SK-N-SH (cell line): ENCODE measurements at regions not wholly inside any gene's neighbourhood (a gene's known extent, or its start where the extent isn't known, plus 50 kb on each side); places are given as distances from the start of the nearest gene placed in this dataset.

Experiments used
- CTCF ChIA-PET: fragments of 300-600, 350-600 bp; formaldehyde crosslinking; extraction: SDS; loops from one replicate; lab custom pipeline; 2021; lab: Yijun Ruan, JAX
- POLR2A ChIA-PET: fragments of 350-600 bp; sonication (Branson Sonifier 250); formaldehyde crosslinking; extraction: SDS; loops from one replicate; lab custom pipeline; 2020; ENCODE audit warnings: antibody characterized with exemption, inconsistent platforms; lab: Yijun Ruan, JAX
- DNase-seq: peaks from one replicate; pipeline ENCODE4 v3.0.0; 2012
- H2AFZ ChIP-seq: fragments of 200-600 bp; sonication (generic); 2 replicates; pipeline ENCODE4 v1.8.1; 2016; ENCODE audit warnings: antibody characterized with exemption, mild to moderate bottlenecking, low read depth
- H3F3A ChIP-seq: fragments of 200-600 bp; sonication (generic); replicated peaks from 2 replicates; pipeline ENCODE3; 2016; ENCODE audit warnings: antibody characterized with exemption, mild to moderate bottlenecking; ENCODE audit not compliant: insufficient read depth
- H3K27ac ChIP-seq, 2 experiments: fragments of 200-500 bp in 1 of 2; fragments of 200-600 bp in 1 of 2; sonication (Bioruptor generic) in 1 of 2; sonication (generic), shearing (Covaris generic) in 1 of 2; 2 replicates each; pipeline versions ENCODE4 v1.5.1 to v1.6.1; 2014 to 2016; ENCODE audit warnings: low read depth in 2 of 2, inconsistent platforms in 1 of 2, low read length in 1 of 2, mild to moderate bottlenecking in 1 of 2, mixed read lengths in 1 of 2
- H3K27me3 ChIP-seq: fragments of 200-600 bp; sonication (generic), shearing (Covaris generic); 2 replicates; pipeline ENCODE4 v1.6.1; 2016; ENCODE audit warnings: mixed run types; ENCODE audit not compliant: insufficient read depth
- H3K36me3 ChIP-seq, 2 experiments: fragments of 200-500 bp in 1 of 2; fragments of 200-600 bp in 1 of 2; sonication (Bioruptor generic) in 1 of 2; sonication (generic) in 1 of 2; replicated peaks in 1 of 2; 2 replicates each; pipeline versions ENCODE3 to v1.5.1; 2014 to 2016; ENCODE audit warnings: low read length in 1 of 2, mild to moderate bottlenecking in 1 of 2; ENCODE audit not compliant: insufficient read depth in 2 of 2, control insufficient read depth in 1 of 2
- H3K4me1 ChIP-seq, 2 experiments: fragments of 200-500 bp in 1 of 2; fragments of 200-600 bp in 1 of 2; sonication (Bioruptor generic) in 1 of 2; sonication (generic), shearing (Covaris generic) in 1 of 2; 2 replicates each; pipeline versions ENCODE4 v1.5.1 to v1.6.1; 2014 to 2016; ENCODE audit warnings: low read depth in 1 of 2, low read length in 1 of 2, mixed run types in 1 of 2; ENCODE audit not compliant: insufficient read depth in 2 of 2, control insufficient read depth in 1 of 2
- H3K4me2 ChIP-seq: fragments of 200-600 bp; sonication (generic), shearing (Covaris generic); 2 replicates; pipeline ENCODE4 v1.6.1; 2017; ENCODE audit warnings: mixed run types
- H3K4me3 ChIP-seq, 2 experiments: fragments of 200-500 bp in 1 of 2; fragments of 200-600 bp in 1 of 2; sonication (Bioruptor generic) in 1 of 2; sonication (generic), shearing (Covaris generic) in 1 of 2; 2 replicates each; pipeline versions ENCODE4 v1.5.1 to v1.8.1; 2014 to 2016; ENCODE audit warnings: low read depth in 2 of 2, inconsistent platforms in 1 of 2, low read length in 1 of 2, mild to moderate bottlenecking in 1 of 2, mixed read lengths in 1 of 2, moderate library complexity in 1 of 2
- H3K79me2 ChIP-seq: fragments of 200-600 bp; sonication (generic); 2 replicates; pipeline ENCODE4 v1.8.1; 2017; ENCODE audit warnings: mild to moderate bottlenecking; ENCODE audit not compliant: insufficient read depth
- H3K9ac ChIP-seq: fragments of 200-600 bp; sonication (generic); 2 replicates; pipeline ENCODE4 v1.6.1; 2017; ENCODE audit warnings: mixed run types
- H3K9me2 ChIP-seq: fragments of 200-600 bp; sonication (generic); 2 replicates; pipeline ENCODE4 v1.6.1; 2017; ENCODE audit warnings: mixed run types
- H3K9me3 ChIP-seq: fragments of 200-600 bp; sonication (generic); 2 replicates; pipeline ENCODE4 v1.6.1; 2017; ENCODE audit warnings: mixed run types, mild to moderate bottlenecking, moderate library complexity
- H4K20me1 ChIP-seq: fragments of 200-600 bp; sonication (generic); 2 replicates; pipeline ENCODE4 v1.6.1; 2017; ENCODE audit warnings: mild to moderate bottlenecking, mixed run types; ENCODE audit not compliant: insufficient read depth
- CHD2 ChIP-seq: fragments of 150-350 bp; IDR thresholded peaks from 2 replicates; pipeline ENCODE4 v1.6.1; 2018; ENCODE audit warnings: low read length; ENCODE audit not compliant: partially characterized antibody
- EZH2phosphoT487 ChIP-seq: fragments of 200-600 bp; sonication (generic); IDR thresholded peaks from 2 replicates; pipeline ENCODE4 v1.6.1; 2017; ENCODE audit warnings: low read depth, mixed run types, mild to moderate bottlenecking, antibody characterized with exemption, moderate library complexity, borderline replicate concordance
- FOSL2 ChIP-seq: IDR thresholded peaks from 2 replicates; pipeline ENCODE4 v1.4.0; 2012; ENCODE audit warnings: low read depth, mild to moderate bottlenecking, moderate library complexity, borderline replicate concordance
- FOXM1 ChIP-seq: IDR thresholded peaks from 2 replicates; pipeline ENCODE4 v1.4.0; 2012; ENCODE audit warnings: low read depth, mild to moderate bottlenecking
- SIN3A ChIP-seq: IDR thresholded peaks from 2 replicates; pipeline ENCODE4 v1.6.1; 2012; ENCODE audit warnings: low read depth, mild to moderate bottlenecking, low read length, moderate library complexity, borderline replicate concordance
- TAF1 ChIP-seq: IDR thresholded peaks from 2 replicates; pipeline ENCODE4 v1.6.1; 2012; ENCODE audit warnings: low read depth, mild to moderate bottlenecking, low read length, moderate library complexity, borderline replicate concordance
- YY1 ChIP-seq: IDR thresholded peaks from 2 replicates; pipeline ENCODE4 v1.4.0; 2012; ENCODE audit warnings: low read depth, mild to moderate bottlenecking
- WGBS: methylation state at CpG from one replicate; pipeline ENCODE4 v1.1.6; 2017; ENCODE audit warnings: low lambda C conversion rate; 5-methylcytosine and 5-hydroxymethylcytosine counted together
- TF ChIP-seq, protein P1 (sequence below): IDR thresholded peaks from 2 replicates; pipeline ENCODE4; 2012

DNA sequence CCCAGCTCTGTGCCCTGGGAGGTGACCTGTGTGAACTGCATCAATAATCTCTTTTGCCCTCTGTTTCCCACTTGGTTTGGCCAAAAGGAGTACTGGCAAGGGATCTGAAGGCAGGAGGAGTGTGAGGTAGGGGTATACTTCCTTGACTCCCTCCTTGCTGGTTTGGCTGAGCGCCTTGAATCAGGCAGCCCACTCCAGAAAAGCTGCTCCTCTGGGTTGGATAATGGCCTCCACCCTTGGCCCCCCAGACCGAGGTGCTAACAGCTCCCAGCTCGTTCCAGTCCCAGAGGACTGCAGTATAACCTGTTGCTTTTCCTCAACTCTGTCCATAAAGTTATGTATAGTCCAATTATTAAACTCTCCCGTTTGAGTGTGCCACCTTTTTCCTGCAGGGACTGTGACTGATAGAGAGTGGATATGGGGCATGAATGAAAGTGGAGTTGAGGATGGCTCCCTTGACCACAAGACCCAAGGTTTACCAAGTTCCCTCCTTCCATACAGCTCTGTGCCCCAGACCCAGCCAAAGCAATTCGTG lies 88.2 kb upstream of the HAND1 start:
- 24% methylated on average over 5 of the region's 5 CpGs for WGBS
- POLR2A ChIA-PET, result no interaction called here

DNA sequence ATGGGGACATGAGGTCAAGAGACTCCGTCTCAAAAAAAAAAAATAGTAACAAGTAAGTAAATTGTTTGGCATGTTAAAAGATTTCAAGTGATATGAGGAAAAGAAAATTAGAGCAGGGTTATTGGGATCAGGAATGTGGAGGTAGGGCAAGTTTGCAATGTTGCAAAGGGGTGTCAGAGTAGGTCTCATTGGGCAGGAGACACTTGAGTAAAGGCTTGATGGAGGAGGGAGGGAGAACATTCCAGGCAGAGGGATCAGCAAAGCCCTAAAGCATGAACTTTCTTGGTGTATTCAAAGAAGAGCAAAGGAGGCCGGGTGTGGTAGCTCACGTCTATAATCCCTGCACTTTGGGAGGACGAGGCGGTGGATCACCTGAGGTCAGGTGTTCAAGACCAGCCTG lies 87.1 kb upstream of the HAND1 start:
- no peak overlapping the region for H2AFZ ChIP-seq
- no peaks in the 10 kb centered on the region for H3F3A ChIP-seq
- H3K27me3 ChIP-seq, result no peaks in the 10 kb centered on the region
- 73% methylated on average over 5 of the region's 5 CpGs for WGBS
- TF ChIP-seq TAF1, result no peak
- peaks cover 0 to 6% of the 10 kb centered on the region in 2 experiments; a peak in 1 of 4 replicates for H3K4me1 ChIP-seq
- DNase-seq, result no peak
- no peak overlapping the region for H3K27ac ChIP-seq
- H3K4me2 ChIP-seq, result no peak overlapping the region
- H3K9me2 ChIP-seq, result no peaks in the 10 kb centered on the region
- POLR2A ChIA-PET, result no interaction called here
- CTCF ChIA-PET, result interaction anchor here (0.7 to 0.8 kb wide), 2 partner anchors 36 to 42 kb away, joined by 3 read pairs; no protein-coding TSS in a partner anchor
- H3K9me3 ChIP-seq, result no peaks in the 10 kb centered on the region
- H3K4me3 ChIP-seq, result no peak overlapping the region
- no peak overlapping the region for H3K9ac ChIP-seq
- H3K36me3 ChIP-seq, result no peaks in the 10 kb centered on the region
- H4K20me1 ChIP-seq, result no peaks in the 10 kb centered on the region
- H3K79me2 ChIP-seq, result no peaks in the 10 kb centered on the region

More for the DNA sequence above, 88.2 kb upstream of the HAND1 start:
- H3K27me3 ChIP-seq, result no peaks in the 10 kb centered on the region
- no peaks in the 10 kb centered on the region for H3F3A ChIP-seq
- H3K79me2 ChIP-seq, result no peaks in the 10 kb centered on the region
- H3K9ac ChIP-seq, result no peak overlapping the region
- H3K9me3 ChIP-seq, result no peaks in the 10 kb centered on the region
- no peaks in the 10 kb centered on the region for H4K20me1 ChIP-seq
- TF ChIP-seq CHD2, result no peak
- TF ChIP-seq FOXM1, result no peak
- TF ChIP-seq, protein P1, sequence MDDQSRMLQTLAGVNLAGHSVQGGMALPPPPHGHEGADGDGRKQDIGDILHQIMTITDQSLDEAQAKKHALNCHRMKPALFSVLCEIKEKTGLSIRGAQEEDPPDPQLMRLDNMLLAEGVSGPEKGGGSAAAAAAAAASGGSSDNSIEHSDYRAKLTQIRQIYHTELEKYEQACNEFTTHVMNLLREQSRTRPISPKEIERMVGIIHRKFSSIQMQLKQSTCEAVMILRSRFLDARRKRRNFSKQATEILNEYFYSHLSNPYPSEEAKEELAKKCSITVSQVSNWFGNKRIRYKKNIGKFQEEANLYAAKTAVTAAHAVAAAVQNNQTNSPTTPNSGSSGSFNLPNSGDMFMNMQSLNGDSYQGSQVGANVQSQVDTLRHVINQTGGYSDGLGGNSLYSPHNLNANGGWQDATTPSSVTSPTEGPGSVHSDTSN, result no peak
- no peak for TF ChIP-seq YY1
- H3K27ac ChIP-seq, result no peak overlapping the region
- peaks cover 0 to 6% of the 10 kb centered on the region in 2 experiments; a peak in 1 of 4 replicates for H3K4me1 ChIP-seq
- no peaks in the 10 kb centered on the region for H3K36me3 ChIP-seq
- no peak overlapping the region for H3K4me2 ChIP-seq
- H3K9me2 ChIP-seq, result no peaks in the 10 kb centered on the region
- CTCF ChIA-PET, result interaction anchor here (1.1 kb wide), 1 partner anchor 43 kb away, joined by 3 read pairs; no protein-coding TSS in a partner anchor
- H2AFZ ChIP-seq, result no peak overlapping the region
- DNase-seq, result no peak
- no peak overlapping the region for H3K4me3 ChIP-seq

DNA sequence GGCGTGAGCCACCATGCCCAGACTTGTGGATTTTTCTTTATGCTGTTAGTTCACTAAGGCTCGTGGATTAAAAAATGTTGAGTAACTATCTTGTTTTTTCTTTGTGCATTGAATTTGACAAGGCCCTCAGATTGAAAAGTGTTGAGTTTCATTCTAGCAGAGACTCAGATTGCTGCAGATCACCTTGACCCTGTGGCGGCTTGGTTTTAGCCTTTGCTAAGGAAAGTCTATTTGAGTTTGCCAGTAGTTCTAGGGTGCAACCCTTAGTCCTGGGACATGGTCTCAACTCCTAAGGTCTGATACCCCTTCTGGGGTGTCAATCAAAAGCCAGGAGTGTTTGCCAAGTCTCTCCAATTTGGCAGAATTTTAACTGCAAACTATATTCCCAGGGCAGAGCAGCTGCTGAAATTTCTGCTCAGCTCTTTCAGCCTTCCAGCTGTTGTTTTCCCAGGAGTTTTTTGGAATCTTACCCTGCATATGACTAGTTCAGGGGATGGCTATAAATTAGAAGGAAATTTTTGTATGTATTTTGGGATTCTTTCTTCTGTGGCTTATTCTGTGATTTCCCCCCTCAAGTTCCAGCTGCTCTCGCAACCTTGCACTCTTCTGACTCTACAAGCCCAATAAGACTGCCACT lies 84.3 kb upstream of the HAND1 start:
- ChIA-PET POLR2A (no interaction called here), CTCF (interaction anchor here (0.7 to 1.1 kb wide), 3 partner anchors 14 to 554 kb away, joined by 3 to 5 read pairs (median 4); no protein-coding TSS in a partner anchor)
- no peak overlapping the region for H3K27ac ChIP-seq
- no peaks in the 10 kb centered on the region for H3F3A ChIP-seq
- no peaks in the 10 kb centered on the region for H4K20me1 ChIP-seq
- no peaks in the 10 kb centered on the region for H3K4me1 ChIP-seq
- no peak for DNase-seq
- no peak overlapping the region for H2AFZ ChIP-seq
- no peaks in the 10 kb centered on the region for H3K9me2 ChIP-seq
- H3K9me3 ChIP-seq, result no peaks in the 10 kb centered on the region
- WGBS, result 66% methylated on average over 4 of the region's 4 CpGs
- no peak overlapping the region for H3K9ac ChIP-seq
- TF ChIP-seq EZH2phosphoT487 (no peak), SIN3A (no peak), FOSL2 (no peak), CHD2 (no peak)
- no peaks in the 10 kb centered on the region for H3K79me2 ChIP-seq
- H3K4me2 ChIP-seq, result no peak overlapping the region
- no peak overlapping the region for H3K4me3 ChIP-seq
- H3K27me3 ChIP-seq, result no peaks in the 10 kb centered on the region
- H3K36me3 ChIP-seq, result no peaks in the 10 kb centered on the region
